PFSK-1 (cell line): ENCODE measurements at regions not wholly inside any gene's neighbourhood (a gene's known extent, or its start where the extent isn't known, plus 50 kb on each side); places are given as distances from the start of the nearest gene placed in this dataset.

Experiments
- FOXP2 ChIP-seq: optimal IDR thresholded peaks from 2 replicates; pipeline ENCODE3; 2011; ENCODE audit warnings: borderline replicate concordance, control low read depth, inconsistent platforms; ENCODE audit not compliant: insufficient read depth; ENCODE audit errors: extremely low read length, extremely low read depth
- POLR2AphosphoS5 ChIP-seq: IDR thresholded peaks from 2 replicates; pipeline ENCODE4 v1.6.1; 2012; ENCODE audit warnings: low read depth, mild to moderate bottlenecking, control low read depth, low read length, moderate library complexity
- REST ChIP-seq, 2 experiments: IDR thresholded peaks; 2 replicates each; pipeline versions ENCODE4 v1.6.1 to v1.8.0; 2011 to 2012; ENCODE audit warnings: low read depth in 2 of 2, low read length in 2 of 2, control low read depth in 1 of 2, inconsistent platforms in 1 of 2, mild to moderate bottlenecking in 1 of 2, moderate library complexity in 1 of 2; ENCODE audit not compliant: insufficient read depth in 1 of 2
- SIN3A ChIP-seq: IDR thresholded peaks from 2 replicates; pipeline ENCODE4 v1.6.1; 2012; ENCODE audit warnings: mild to moderate bottlenecking, low read length, moderate library complexity, borderline replicate concordance; ENCODE audit not compliant: insufficient read depth
- TAF1 ChIP-seq: IDR thresholded peaks from 2 replicates; pipeline ENCODE4 v1.6.1; 2012; ENCODE audit warnings: low read length, control low read depth, borderline replicate concordance; ENCODE audit not compliant: insufficient read depth

- TF ChIP-seq SIN3A (no peak), POLR2AphosphoS5 (no peak), FOXP2 (no peak), TAF1 (no peak), REST (IDR thresholded peaks at IDR 0.05; ENCODE audit: insufficient read depth in 1 of 2, low read depth in 2 of 2, low read length in 2 of 2) (no peak)
Measured at GRCh38 chr11:134843735-134844134, 431.7 kb upstream of the B3GAT1 start.

GRCh38 chr11:134843020-134843419 is 431.0 kb upstream of the B3GAT1 start:
- TF ChIP-seq POLR2AphosphoS5 (no peak), SIN3A (no peak), FOXP2 (no peak), TAF1 (no peak), REST (IDR thresholded peaks at IDR 0.05; ENCODE audit: insufficient read depth in 1 of 2, low read depth in 2 of 2, low read length in 2 of 2) (no peak)

GRCh38 chr11:134841972-134842371 is 429.9 kb upstream of the B3GAT1 start:
- TF ChIP-seq TAF1 (no peak), SIN3A (no peak), POLR2AphosphoS5 (no peak), FOXP2 (no peak), REST (IDR thresholded peaks at IDR 0.05; ENCODE audit: insufficient read depth in 1 of 2, low read depth in 2 of 2, low read length in 2 of 2) (no peak)

GRCh38 chr11:134841411-134841810 is 429.4 kb upstream of the B3GAT1 start:
- no peak for TF ChIP-seq FOXP2
- TF ChIP-seq POLR2AphosphoS5: no peak
- TF ChIP-seq REST (IDR thresholded peaks at IDR 0.05; ENCODE audit: insufficient read depth in 1 of 2, low read depth in 2 of 2, low read length in 2 of 2): no peak
- TF ChIP-seq SIN3A: no peak
- TF ChIP-seq TAF1: no peak

- no peak for TF ChIP-seq POLR2AphosphoS5
- no peak for TF ChIP-seq FOXP2
- no peak for TF ChIP-seq SIN3A
- TF ChIP-seq TAF1: no peak
- no peak for TF ChIP-seq REST (IDR thresholded peaks at IDR 0.05; ENCODE audit: insufficient read depth in 1 of 2, low read depth in 2 of 2, low read length in 2 of 2)
Measured at GRCh38 chr11:134840945-134841344, 428.9 kb upstream of the B3GAT1 start.
